SK-N-SH treated with all-trans-retinoic acid at 6 μM for 48 hours (cell line): ENCODE measurements at regions not wholly inside any gene's neighbourhood (a gene's known extent, or its start where the extent isn't known, plus 50 kb on each side); places are given as distances from the start of the nearest gene placed in this dataset.

ENCODE experiments used
- ATAC-seq: fragments of 200-7000 bp; cut with Tn5 transposase; 3 replicates; pipeline ENCODE4 v1.9.1; 2020; ENCODE audit warnings: mild to moderate bottlenecking, moderate library complexity
- ARNTL ChIP-seq: fragments of 450-650 bp; formaldehyde crosslinking; IDR thresholded peaks from 2 replicates; pipeline ENCODE4 v1.5.0; 2020; ENCODE audit warnings: low read depth, mild to moderate bottlenecking, moderate library complexity, borderline replicate concordance
- CREB5 ChIP-seq: fragments of 250-450 bp; sonication (Bioruptor Pico); IDR thresholded peaks from 2 replicates; pipeline ENCODE4 v1.5.1; 2020; ENCODE audit warnings: low read depth, mild to moderate bottlenecking, moderate library complexity
- CSDC2 ChIP-seq: fragments of 250-450 bp; sonication (Bioruptor Pico); IDR thresholded peaks from 2 replicates; pipeline ENCODE4 v1.5.0; 2020; ENCODE audit warnings: mild to moderate bottlenecking, moderate library complexity
- CSRNP3 ChIP-seq: fragments of 250-450 bp; sonication (Bioruptor Pico); IDR thresholded peaks from 2 replicates; pipeline ENCODE4 v1.5.1; 2021; ENCODE audit warnings: mild to moderate bottlenecking, moderate library complexity
- ESRRG ChIP-seq: fragments of 250-450 bp; sonication (Bioruptor Pico); IDR thresholded peaks from 2 replicates; pipeline ENCODE4 v1.6.1; 2021; ENCODE audit warnings: mild to moderate bottlenecking
- GLIS3 ChIP-seq: fragments of 250-450 bp; sonication (Bioruptor Pico); IDR thresholded peaks from 2 replicates; pipeline ENCODE4 v1.5.0; 2020; ENCODE audit warnings: mild to moderate bottlenecking, moderate library complexity
- ISL1 ChIP-seq: fragments of 250-450 bp; sonication (Bioruptor Pico); IDR thresholded peaks from 2 replicates; pipeline ENCODE4 v2.1.2; 2022; ENCODE audit warnings: mild to moderate bottlenecking, moderate library complexity
- OSR1 ChIP-seq: fragments of 250-450 bp; sonication (Bioruptor Pico); IDR thresholded peaks from 2 replicates; pipeline ENCODE4 v1.8.0; 2022; ENCODE audit warnings: moderate library complexity, mild to moderate bottlenecking, inconsistent platforms
- PATZ1 ChIP-seq: fragments of 250-450 bp; sonication (Bioruptor Pico); IDR thresholded peaks from 2 replicates; pipeline ENCODE4 v1.8.0; 2020; ENCODE audit warnings: mild to moderate bottlenecking, moderate library complexity, borderline replicate concordance
- POU6F1 ChIP-seq: fragments of 250-450 bp; sonication (Bioruptor Pico); IDR thresholded peaks from 2 replicates; pipeline ENCODE4 v1.8.0; 2021; ENCODE audit warnings: low read depth, mild to moderate bottlenecking, moderate library complexity, borderline replicate concordance
- PPARA ChIP-seq: fragments of 250-450 bp; sonication (Bioruptor Pico); IDR thresholded peaks from 2 replicates; pipeline ENCODE4 v1.5.0; 2020; ENCODE audit warnings: mild to moderate bottlenecking, borderline replicate concordance
- RARB ChIP-seq: fragments of 250-450 bp; sonication (Bioruptor Pico); IDR thresholded peaks from 2 replicates; pipeline ENCODE4 v1.8.0; 2021; ENCODE audit warnings: mild to moderate bottlenecking, moderate library complexity
- SNAI2 ChIP-seq: fragments of 250-450 bp; sonication (Bioruptor Pico); IDR thresholded peaks from 2 replicates; pipeline ENCODE4 v1.5.0; 2020; ENCODE audit warnings: mild to moderate bottlenecking, moderate library complexity
- TOX ChIP-seq: fragments of 250-450 bp; sonication (Bioruptor Pico); IDR thresholded peaks from 2 replicates; pipeline ENCODE4 v1.8.0; 2021; ENCODE audit warnings: mild to moderate bottlenecking, moderate library complexity, borderline replicate concordance
- TSHZ2 ChIP-seq: fragments of 250-450 bp; sonication (Bioruptor Pico); IDR thresholded peaks from 2 replicates; pipeline ENCODE4 v1.5.0; 2020; ENCODE audit warnings: mild to moderate bottlenecking, moderate library complexity
- ZC3H10 ChIP-seq: fragments of 250-450 bp; sonication (Bioruptor Pico); IDR thresholded peaks from 2 replicates; pipeline ENCODE4 v1.5.1; 2021; ENCODE audit warnings: mild to moderate bottlenecking, moderate library complexity
- ZFP3 ChIP-seq: fragments of 250-450 bp; sonication (Bioruptor Pico); IDR thresholded peaks from 2 replicates; pipeline ENCODE4 v1.5.0; 2020; ENCODE audit warnings: mild to moderate bottlenecking, moderate library complexity
- ZFP30 ChIP-seq: fragments of 450-650 bp; formaldehyde crosslinking; IDR thresholded peaks from 2 replicates; pipeline ENCODE4 v1.5.0; 2022; ENCODE audit warnings: mild to moderate bottlenecking, moderate library complexity
- ZNF565 ChIP-seq: fragments of 450-650 bp; formaldehyde crosslinking; conservative IDR thresholded peaks from 2 replicates; pipeline ENCODE4 v1.5.0; 2020; ENCODE audit warnings: low read depth, mild to moderate bottlenecking, moderate library complexity
- ZNF70 ChIP-seq: fragments of 450-650 bp; formaldehyde crosslinking; IDR thresholded peaks from 2 replicates; pipeline ENCODE4 v1.5.0; 2020; ENCODE audit warnings: mild to moderate bottlenecking, moderate library complexity
- ZNF8 ChIP-seq: fragments of 450-650 bp; formaldehyde crosslinking; IDR thresholded peaks from 2 replicates; pipeline ENCODE4 v1.5.0; 2020; ENCODE audit warnings: mild to moderate bottlenecking, moderate library complexity

GRCh38 chr2:180829261-180829660, 151.1 kb upstream of the UBE2E3 start:
- no peak for ATAC-seq
- TF ChIP-seq ZFP3 (CRISPR knock-in tag) (no peak), OSR1 (no peak), PATZ1 (CRISPR knock-in tag) (no peak), ZNF565 (no peak), TSHZ2 (no peak), TOX (CRISPR knock-in tag) (no peak), ESRRG (CRISPR knock-in tag) (no peak), ZNF8 (CRISPR knock-in tag) (no peak), PPARA (CRISPR knock-in tag) (no peak), CSRNP3 (CRISPR knock-in tag) (no peak), ISL1 (CRISPR knock-in tag) (no peak), POU6F1 (CRISPR knock-in tag) (no peak), GLIS3 (no peak), ARNTL (CRISPR knock-in tag) (no peak), RARB (CRISPR knock-in tag) (no peak), ZC3H10 (CRISPR knock-in tag) (no peak), ZFP30 (CRISPR knock-in tag) (no peak)

GRCh38 chr2:180828756-180829155, 151.6 kb upstream of the UBE2E3 start:
- TF ChIP-seq OSR1: no peak
- TF ChIP-seq RARB (CRISPR knock-in tag): no peak
- TF ChIP-seq ZFP3 (CRISPR knock-in tag): no peak
- no peak for TF ChIP-seq ISL1 (CRISPR knock-in tag)
- no peak for TF ChIP-seq ZFP30 (CRISPR knock-in tag)
- no peak for TF ChIP-seq TOX (CRISPR knock-in tag)
- no peak for TF ChIP-seq PATZ1 (CRISPR knock-in tag)
- TF ChIP-seq ZC3H10 (CRISPR knock-in tag): no peak
- TF ChIP-seq ARNTL (CRISPR knock-in tag): no peak
- no peak for TF ChIP-seq CSDC2 (CRISPR knock-in tag)
- TF ChIP-seq CSRNP3 (CRISPR knock-in tag): no peak
- TF ChIP-seq ZNF8 (CRISPR knock-in tag): no peak
- no peak for TF ChIP-seq SNAI2
- TF ChIP-seq CREB5 (CRISPR knock-in tag): no peak
- TF ChIP-seq GLIS3: no peak
- no peak for TF ChIP-seq ZNF565
- no peak for TF ChIP-seq ESRRG (CRISPR knock-in tag)
- no peak for TF ChIP-seq PPARA (CRISPR knock-in tag)
- no peak for TF ChIP-seq ZNF70
- TF ChIP-seq, all 23 proteins: peak for 0
- ATAC-seq: no peak
